H9 (cell line): ENCODE measurements at regions not wholly inside any gene's neighbourhood (a gene's known extent, or its start where the extent isn't known, plus 50 kb on each side); places are given as distances from the start of the nearest gene placed in this dataset.
"Not testable (repeated sequence)": the region's sequence is repeated elsewhere in the genome, so short reads cannot be mapped to it uniquely, and the experiment has no call there.

Experiments
- DNase-seq: peaks from one replicate; pipeline ENCODE4 v3.0.0-alpha.2; 2017
- H2AFZ ChIP-seq: one replicate; pipeline ENCODE4 v1.6.1; 2013; ENCODE audit warnings: mild to moderate bottlenecking, low read length, control low read depth, moderate library complexity
- H2AK5ac ChIP-seq: 2 replicates; pipeline ENCODE4 v1.6.1; 2013; ENCODE audit warnings: low read length, control low read depth, mixed read lengths; ENCODE audit not compliant: insufficient read length
- H2BK120ac ChIP-seq: one replicate; pipeline ENCODE4 v1.6.1; 2013; ENCODE audit warnings: low read depth, mild to moderate bottlenecking, low read length, control low read depth, inconsistent platforms; ENCODE audit not compliant: poor library complexity, severe bottlenecking
- H2BK12ac ChIP-seq: 2 replicates; pipeline ENCODE4 v1.6.1; 2013; ENCODE audit warnings: low read length, control low read depth, mixed read lengths, low read depth; ENCODE audit not compliant: insufficient read length
- H2BK15ac ChIP-seq: 2 replicates; pipeline ENCODE4 v1.6.1; 2013; ENCODE audit warnings: low read depth, low read length, control low read depth
- H2BK20ac ChIP-seq: one replicate; pipeline ENCODE4 v1.6.1; 2013; ENCODE audit warnings: low read depth, mild to moderate bottlenecking, low read length, control low read depth, inconsistent platforms; ENCODE audit not compliant: poor library complexity, severe bottlenecking
- H2BK5ac ChIP-seq: 2 replicates; pipeline ENCODE4 v1.6.1; 2013; ENCODE audit warnings: low read length, control low read depth, mixed read lengths; ENCODE audit not compliant: insufficient read length
- H3K14ac ChIP-seq: 2 replicates; pipeline ENCODE4 v1.6.1; 2013; ENCODE audit warnings: low read length, control low read depth; ENCODE audit not compliant: insufficient read depth
- H3K18ac ChIP-seq: 2 replicates; pipeline ENCODE4 v1.6.1; 2013; ENCODE audit warnings: low read depth, mild to moderate bottlenecking, mixed read lengths, low read length, control low read depth; ENCODE audit not compliant: insufficient read length
- H3K23ac ChIP-seq: 2 replicates; pipeline ENCODE4 v1.6.1; 2013; ENCODE audit warnings: low read length, control low read depth, mixed read lengths, low read depth; ENCODE audit not compliant: insufficient read length
- H3K23me2 ChIP-seq: 2 replicates; pipeline ENCODE4 v1.6.1; 2013; ENCODE audit warnings: low read depth, mild to moderate bottlenecking, mixed read lengths, low read length, control low read depth; ENCODE audit not compliant: insufficient read length, poor library complexity, severe bottlenecking
- H3K27ac ChIP-seq: 2 replicates; pipeline ENCODE4 v1.5.1; 2013; ENCODE audit warnings: low read length, control low read depth, mixed read lengths, low read depth; ENCODE audit not compliant: insufficient read length
- H3K27me3 ChIP-seq: 2 replicates; pipeline ENCODE4 v1.6.1; 2013; ENCODE audit warnings: low read length, control low read depth, inconsistent platforms; ENCODE audit not compliant: insufficient read depth
- H3K4ac ChIP-seq: 2 replicates; pipeline ENCODE4 v1.6.1; 2013; ENCODE audit warnings: low read depth, mild to moderate bottlenecking, control low read depth, inconsistent platforms, low read length, moderate library complexity
- H3K4me1 ChIP-seq: 2 replicates; pipeline ENCODE4 v1.6.1; 2013; ENCODE audit warnings: low read length, control low read depth, inconsistent platforms; ENCODE audit not compliant: insufficient read depth
- H3K4me2 ChIP-seq: 2 replicates; pipeline ENCODE4 v1.6.1; 2013; ENCODE audit warnings: low read length, control low read depth, mixed read lengths; ENCODE audit not compliant: insufficient read length, insufficient read depth
- H3K56ac ChIP-seq: 2 replicates; pipeline ENCODE4 v1.6.1; 2013; ENCODE audit warnings: low read depth, mild to moderate bottlenecking, mixed read lengths, low read length, control low read depth; ENCODE audit not compliant: insufficient read length
- H3K79me1 ChIP-seq: 2 replicates; pipeline ENCODE4 v1.6.1; 2013; ENCODE audit warnings: low read depth, mild to moderate bottlenecking, moderate library complexity, low read length, control low read depth, inconsistent platforms; ENCODE audit not compliant: insufficient read depth, poor library complexity, severe bottlenecking
- H3K79me2 ChIP-seq: 2 replicates; pipeline ENCODE4 v1.6.1; 2013; ENCODE audit warnings: low read length, control low read depth, inconsistent platforms; ENCODE audit not compliant: insufficient read depth
- H3K9ac ChIP-seq: 2 replicates; pipeline ENCODE4 v1.6.1; 2013; ENCODE audit warnings: low read length, control low read depth, mixed read lengths; ENCODE audit not compliant: insufficient read length; ENCODE audit errors: extremely low read depth
- H3K9me3 ChIP-seq: one replicate; pipeline ENCODE4 v1.6.1; 2013; ENCODE audit warnings: low read depth, low read length, inconsistent platforms; ENCODE audit not compliant: control insufficient read depth
- H3T11ph ChIP-seq: one replicate; pipeline ENCODE4 v1.6.1; 2013; ENCODE audit warnings: mild to moderate bottlenecking, low read length, control low read depth, inconsistent platforms
- H4K20me1 ChIP-seq: one replicate; pipeline ENCODE4 v1.6.1; 2013; ENCODE audit not compliant: control insufficient read depth, insufficient read length, insufficient read depth
- H4K5ac ChIP-seq: 2 replicates; pipeline ENCODE4 v1.6.1; 2013; ENCODE audit warnings: low read depth, mild to moderate bottlenecking, mixed read lengths, low read length, control low read depth; ENCODE audit not compliant: insufficient read length
- H4K8ac ChIP-seq: replicated peaks from 2 replicates; pipeline ENCODE4 v1.6.1; 2013; ENCODE audit warnings: low read length, control low read depth, mixed read lengths, low read depth; ENCODE audit not compliant: insufficient read length
- H4K91ac ChIP-seq: 2 replicates; pipeline ENCODE4 v1.6.1; 2013; ENCODE audit warnings: low read depth, mild to moderate bottlenecking, moderate library complexity, mixed read lengths, low read length, control low read depth; ENCODE audit not compliant: insufficient read length
- H3K27ac Mint-ChIP-seq, 3 experiments: 2 replicates in 2 of 3; 3 replicates in 1 of 3; pipeline ENCODE4 v1.8.0; 2020 to 2021; ENCODE audit warnings: mixed read lengths in 3 of 3, mild to moderate bottlenecking in 1 of 3, moderate library complexity in 1 of 3
- H3K27me3 Mint-ChIP-seq: 2 replicates; pipeline ENCODE4 v1.8.0; 2021; ENCODE audit warnings: low read depth, mild to moderate bottlenecking, moderate library complexity, mixed read lengths
- H3K36me3 Mint-ChIP-seq, 3 experiments: 2 replicates in 2 of 3; 3 replicates in 1 of 3; pipeline ENCODE4 v1.8.0; 2020 to 2021; ENCODE audit warnings: low read depth in 3 of 3, mixed read lengths in 3 of 3; ENCODE audit not compliant: insufficient read depth in 1 of 3
- H3K4me1 Mint-ChIP-seq, 2 experiments: 2 replicates each; pipeline ENCODE4 v1.8.0; 2020; ENCODE audit warnings: mixed read lengths in 2 of 2
- H3K4me3 Mint-ChIP-seq, 2 experiments: 2 replicates in 1 of 2; 3 replicates in 1 of 2; pipeline ENCODE4 v1.8.0; 2020 to 2021; ENCODE audit warnings: mild to moderate bottlenecking in 2 of 2, mixed read lengths in 2 of 2, moderate library complexity in 1 of 2
- H3K9me3 Mint-ChIP-seq, 2 experiments: 2 replicates in 1 of 2; 3 replicates in 1 of 2; pipeline ENCODE4 v1.8.0; 2020; ENCODE audit warnings: mild to moderate bottlenecking in 2 of 2, mixed read lengths in 2 of 2, moderate library complexity in 1 of 2
- WGBS: extraction: QIAGEN DNeasy Blood & Tissue Kit; methylation state at CpG from one replicate; pipeline ENCODE4 v1.1.7; 2013; ENCODE audit warnings: missing lambda C conversion rate, low lambda C conversion rate, mixed read lengths; ENCODE audit not compliant: insufficient read length; ENCODE audit errors: extremely low coverage; 5-methylcytosine and 5-hydroxymethylcytosine counted together
- TF ChIP-seq, protein P1 (sequence below): fragments of 200-600 bp; sonication (generic); conservative IDR thresholded peaks from 3 replicates; pipeline ENCODE4 v1.8.0; 2021; ENCODE audit warnings: antibody characterized with exemption, mild to moderate bottlenecking

DNA sequence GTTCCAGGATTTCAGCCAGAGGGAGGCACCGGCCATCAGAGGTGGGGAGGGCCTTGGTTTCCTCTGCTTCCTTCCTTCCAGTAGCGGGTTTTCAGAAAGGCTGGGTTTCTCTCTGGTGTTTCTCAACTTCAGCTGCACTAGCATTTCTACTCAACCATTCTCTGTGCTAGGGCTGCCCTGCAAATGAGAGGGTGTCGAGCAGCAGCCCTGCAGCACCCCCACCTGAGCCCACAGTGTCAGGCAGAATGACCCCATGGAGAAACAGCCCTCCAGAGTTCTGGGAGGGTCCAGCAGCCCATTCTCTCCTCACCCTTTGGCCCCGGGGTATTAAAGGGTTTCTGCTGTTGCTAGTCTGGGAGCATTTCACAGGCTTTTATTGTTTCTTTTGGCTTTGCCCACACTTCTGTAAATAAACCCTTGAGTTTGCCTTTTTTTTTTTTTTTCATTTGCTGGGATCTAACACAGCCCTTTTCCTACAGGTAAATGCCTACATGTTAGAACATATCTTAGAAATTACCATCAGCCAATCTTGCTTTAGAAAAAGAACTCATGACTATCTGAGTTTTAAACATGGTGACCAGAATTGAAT, 151.5 kb upstream of the VIPR2 start:
- Mint-ChIP-seq H3K27me3 (no peaks in the 10 kb centered on the region; the same call in 1 of the 2 replicates), H3K4me3 (no peak overlapping the region), H3K36me3 (peaks cover 0 to 22% (median 8%) of the 10 kb centered on the region in 3 experiments; a peak in 4 of 7 replicates), H3K4me1 (no peaks in the 10 kb centered on the region), H3K9me3 (peaks cover 10 to 39% of the 10 kb centered on the region in 2 experiments), H3K27ac (no peak overlapping the region)
- Histone ChIP-seq H2AFZ (no peak overlapping the region), H4K91ac (no peak overlapping the region), H3K23me2 (no peaks in the 10 kb centered on the region), H3K9me3 (no peaks in the 10 kb centered on the region), H3K4me1 (no peaks in the 10 kb centered on the region), H3K27me3 (no peaks in the 10 kb centered on the region), H3K79me1 (no peaks in the 10 kb centered on the region), H4K8ac (no peak overlapping the region), H3K79me2 (no peaks in the 10 kb centered on the region), H3K27ac (no peak overlapping the region), H3K18ac (no peak overlapping the region), H4K5ac (no peak overlapping the region), H3K56ac (no peak overlapping the region), H2BK20ac (no peak overlapping the region), H2BK120ac (no peak overlapping the region), H4K20me1 (no peaks in the 10 kb centered on the region), H3K14ac (no peak overlapping the region), H2BK12ac (no peak overlapping the region), H2BK15ac (no peak overlapping the region), H3K23ac (no peak overlapping the region), H3K4me2 (no peak overlapping the region), H3K4ac (no peak overlapping the region), H2BK5ac (no peak overlapping the region), H3T11ph (no peak overlapping the region), H3K9ac (no peak overlapping the region), H2AK5ac (no peak overlapping the region)
- no CpG with 5 or more reads among the region's 4 CpGs for WGBS
- TF ChIP-seq, protein P1, sequence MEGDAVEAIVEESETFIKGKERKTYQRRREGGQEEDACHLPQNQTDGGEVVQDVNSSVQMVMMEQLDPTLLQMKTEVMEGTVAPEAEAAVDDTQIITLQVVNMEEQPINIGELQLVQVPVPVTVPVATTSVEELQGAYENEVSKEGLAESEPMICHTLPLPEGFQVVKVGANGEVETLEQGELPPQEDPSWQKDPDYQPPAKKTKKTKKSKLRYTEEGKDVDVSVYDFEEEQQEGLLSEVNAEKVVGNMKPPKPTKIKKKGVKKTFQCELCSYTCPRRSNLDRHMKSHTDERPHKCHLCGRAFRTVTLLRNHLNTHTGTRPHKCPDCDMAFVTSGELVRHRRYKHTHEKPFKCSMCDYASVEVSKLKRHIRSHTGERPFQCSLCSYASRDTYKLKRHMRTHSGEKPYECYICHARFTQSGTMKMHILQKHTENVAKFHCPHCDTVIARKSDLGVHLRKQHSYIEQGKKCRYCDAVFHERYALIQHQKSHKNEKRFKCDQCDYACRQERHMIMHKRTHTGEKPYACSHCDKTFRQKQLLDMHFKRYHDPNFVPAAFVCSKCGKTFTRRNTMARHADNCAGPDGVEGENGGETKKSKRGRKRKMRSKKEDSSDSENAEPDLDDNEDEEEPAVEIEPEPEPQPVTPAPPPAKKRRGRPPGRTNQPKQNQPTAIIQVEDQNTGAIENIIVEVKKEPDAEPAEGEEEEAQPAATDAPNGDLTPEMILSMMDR, result no peak
- no peak for DNase-seq

DNA sequence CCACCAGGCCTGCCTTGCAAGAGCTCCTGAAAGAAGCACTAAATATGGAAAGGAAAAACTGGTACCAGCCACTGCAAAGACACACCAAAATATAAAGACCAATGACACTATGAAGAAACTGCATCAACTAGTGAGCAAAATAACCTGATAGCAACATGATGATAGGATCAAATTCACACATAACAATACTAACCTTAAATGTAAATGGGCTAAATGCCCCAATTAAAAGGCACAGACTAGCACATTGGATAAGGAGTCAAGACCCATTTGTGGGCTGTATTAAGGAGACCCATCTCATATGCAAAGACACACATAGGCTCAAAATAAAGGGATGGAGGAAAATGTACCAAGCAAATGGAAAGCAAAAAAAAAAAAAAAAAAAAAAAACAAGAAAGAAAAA, 141.8 kb upstream of the VIPR2 start:
- not testable (repeated sequence) for H3K27ac Mint-ChIP-seq, H3K4me1 Mint-ChIP-seq, H3K79me1 ChIP-seq, DNase-seq, H3K27me3 ChIP-seq, H3K18ac ChIP-seq, H3K56ac ChIP-seq, H2AK5ac ChIP-seq, H2BK12ac ChIP-seq, H3K23me2 ChIP-seq, H3K14ac ChIP-seq, H3K4me2 ChIP-seq, H4K91ac ChIP-seq, H3K4me3 Mint-ChIP-seq, H2BK5ac ChIP-seq, H2BK20ac ChIP-seq, H4K8ac ChIP-seq, H3K9ac ChIP-seq, H3K27me3 Mint-ChIP-seq, H2BK15ac ChIP-seq, H3K27ac ChIP-seq, H3K23ac ChIP-seq, H2BK120ac ChIP-seq, H3T11ph ChIP-seq, H3K4me1 ChIP-seq, H4K20me1 ChIP-seq, H2AFZ ChIP-seq, H3K9me3 ChIP-seq, H3K79me2 ChIP-seq, H3K4ac ChIP-seq, H4K5ac ChIP-seq
- Mint-ChIP-seq H3K9me3 (peaks cover 27 to 29% of the 10 kb centered on the region in 2 experiments), H3K36me3 (peaks cover 2 to 22% (median 3%) of the 10 kb centered on the region in 3 experiments; a peak in 5 of 7 replicates)
